GM20431 (cell line): ENCODE measurements at regions not wholly inside any gene's neighbourhood (a gene's known extent, or its start where the extent isn't known, plus 50 kb on each side); places are given as distances from the start of the nearest gene placed in this dataset.

Source experiments
- in situ Hi-C: fragments of 300-500 bp; cut with MseI, MboI; formaldehyde crosslinking; loops from one replicate; pipeline ENCODE4 v1.15.0; 2020; ENCODE audit warnings: low sequenced_read_pairs; ENCODE audit not compliant: unreplicated experiment

- in situ Hi-C loops, result no loop called here
These were observed 437.5 kb downstream of the FGF9 start for GRCh38 chr13:22108283-22108942.

DNA sequence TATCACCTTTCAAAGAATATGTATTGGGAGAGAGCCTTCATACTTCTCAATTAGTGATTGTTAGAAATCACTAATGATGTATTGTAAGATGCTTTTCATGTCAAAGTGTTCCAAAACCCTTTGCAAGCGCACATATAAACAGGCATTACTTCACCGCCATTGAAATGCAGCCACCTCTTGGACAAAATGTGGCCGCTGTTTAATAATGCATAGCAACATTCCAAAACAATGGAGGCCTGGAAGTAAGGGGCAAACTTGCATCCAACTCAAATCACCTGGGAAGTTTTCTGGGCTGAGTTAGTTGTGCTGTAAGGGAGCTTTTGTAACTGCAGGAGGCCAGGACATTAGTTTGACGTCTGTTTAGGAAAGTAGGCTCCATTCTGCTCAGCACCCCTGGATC is 438.1 kb downstream of the FGF9 start:
- in situ Hi-C loops, result no loop called here

DNA sequence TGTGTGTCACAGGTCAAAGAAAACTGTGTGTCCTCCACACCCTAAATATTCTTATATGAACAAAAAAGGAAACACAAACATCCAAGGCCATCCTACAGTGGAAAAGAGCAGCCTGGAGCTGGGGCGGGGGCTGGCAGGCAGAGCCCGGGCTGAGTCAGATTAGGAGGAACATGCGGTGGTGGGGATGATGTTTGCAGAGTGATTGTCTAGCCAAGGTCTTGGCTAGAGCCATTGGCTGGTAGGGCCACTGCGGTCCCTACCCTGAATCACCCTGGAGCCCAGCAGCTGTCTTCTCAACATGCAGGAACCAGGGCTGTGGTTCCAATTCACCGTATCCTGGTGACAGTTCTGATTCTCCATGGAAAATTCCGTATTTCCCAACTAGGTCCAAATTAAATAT is 439.5 kb downstream of the FGF9 start:
- in situ Hi-C loops, result no loop called here

- in situ Hi-C loops, result no loop called here
These were observed 440.4 kb downstream of the FGF9 start for GRCh38 chr13:22111152-22111783.

GRCh38 chr13:22111961-22112360 is 441.1 kb downstream of the FGF9 start:
- in situ Hi-C loops, result no loop called here

DNA sequence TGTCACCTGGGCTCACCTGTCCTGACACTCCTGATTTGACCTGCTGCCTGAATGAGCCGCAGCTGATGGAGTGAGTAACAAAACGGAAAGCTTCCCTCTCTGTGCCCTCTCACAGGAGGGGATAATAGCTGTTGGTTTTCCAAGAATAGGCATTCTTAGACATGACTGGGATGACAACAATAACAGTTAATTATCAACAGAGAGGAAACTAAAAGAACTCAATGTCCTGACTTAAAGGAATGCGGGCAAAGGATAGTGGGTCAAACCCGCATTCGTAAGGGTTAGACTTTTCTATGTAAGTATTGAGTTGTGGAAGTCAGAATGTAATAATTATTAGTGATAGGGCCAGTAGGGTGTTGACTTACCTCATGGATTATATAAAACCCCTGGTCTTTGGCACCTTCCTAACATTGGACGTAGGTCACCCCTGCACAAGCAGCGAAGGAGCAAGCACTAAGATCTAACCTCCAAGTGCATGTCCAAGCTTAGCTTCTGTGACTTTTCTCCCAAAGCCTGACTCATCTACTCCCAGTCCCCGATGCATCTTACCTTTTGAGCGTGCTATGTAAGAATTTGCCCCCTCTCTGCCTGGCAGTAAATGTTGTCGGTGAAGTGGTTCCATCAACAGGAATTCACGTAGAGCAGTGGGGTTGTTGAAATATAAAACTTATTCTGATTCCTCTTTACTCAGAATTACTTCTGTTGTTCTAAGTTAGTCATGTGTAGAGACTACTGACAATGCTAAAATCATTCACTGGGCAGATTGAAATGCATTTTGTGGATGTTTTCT is 442.3 kb downstream of the FGF9 start:
- in situ Hi-C loops, result no loop called here

DNA sequence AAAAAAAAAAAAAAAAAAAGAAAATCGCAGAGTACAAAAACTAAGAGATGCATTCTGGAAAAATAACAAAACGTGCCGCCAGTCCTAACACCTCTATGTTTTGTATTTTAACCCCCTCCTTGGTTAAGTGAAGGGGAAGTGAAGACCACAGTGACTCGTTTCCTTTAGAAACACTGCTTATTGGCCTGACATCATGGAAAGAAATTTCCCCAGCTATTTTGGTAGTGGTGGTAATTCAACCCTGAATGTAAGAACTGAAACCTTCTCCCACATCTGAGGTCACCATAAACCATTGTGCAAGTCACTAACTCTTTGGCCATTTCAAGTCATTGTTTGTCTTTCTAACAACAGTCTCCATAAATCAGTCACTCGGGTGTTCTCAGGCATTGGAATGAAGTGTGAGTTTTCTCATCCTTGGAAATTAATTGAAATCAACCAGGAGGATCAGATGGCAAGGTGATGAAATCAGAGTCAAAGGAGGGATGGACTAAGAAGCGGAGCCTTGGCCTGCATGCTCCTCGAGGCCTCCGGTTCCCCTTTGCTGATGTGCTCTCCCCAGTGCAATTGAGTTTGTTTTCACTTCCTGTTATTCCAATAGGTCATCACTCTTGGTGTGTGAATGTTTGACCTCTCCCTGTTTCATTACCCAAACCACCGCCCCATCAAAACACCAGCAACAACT is 443.9 kb downstream of the FGF9 start:
- in situ Hi-C loops, result no loop called here

GRCh38 chr13:22118158-22118557 is 447.3 kb downstream of the FGF9 start:
- in situ Hi-C loops, result no loop called here

GRCh38 chr13:22120646-22121045 is 449.8 kb downstream of the FGF9 start:
- in situ Hi-C loops, result no loop called here

GRCh38 chr13:22121146-22121739 is 450.4 kb downstream of the FGF9 start:
- in situ Hi-C loops, result no loop called here

GRCh38 chr13:22126433-22127021 is 455.7 kb downstream of the FGF9 start:
- in situ Hi-C loops, result no loop called here

- in situ Hi-C loops, result no loop called here
These were observed 456.6 kb downstream of the FGF9 start for GRCh38 chr13:22127277-22128164.

- in situ Hi-C loops, result no loop called here
These were observed 457.9 kb downstream of the FGF9 start for GRCh38 chr13:22128441-22129408.

DNA sequence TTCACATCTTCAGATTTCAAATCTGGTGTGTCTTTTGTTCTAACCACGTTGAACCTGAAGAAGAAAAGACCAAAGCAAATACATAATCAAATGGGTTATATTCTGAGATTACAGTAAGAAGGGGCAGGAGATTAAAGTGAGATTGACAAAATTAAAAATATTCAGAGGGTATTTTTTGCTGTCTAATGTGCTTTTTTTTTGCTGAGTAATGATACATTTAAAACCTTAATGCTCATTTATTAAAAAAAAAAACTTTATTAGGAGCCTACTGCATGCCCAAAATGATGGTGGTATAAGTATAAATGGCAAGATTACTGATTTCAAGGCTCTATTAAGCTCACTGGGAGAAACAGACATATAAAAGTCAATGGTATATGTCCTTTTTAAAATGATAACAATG is 459.4 kb downstream of the FGF9 start:
- in situ Hi-C loops, result no loop called here

DNA sequence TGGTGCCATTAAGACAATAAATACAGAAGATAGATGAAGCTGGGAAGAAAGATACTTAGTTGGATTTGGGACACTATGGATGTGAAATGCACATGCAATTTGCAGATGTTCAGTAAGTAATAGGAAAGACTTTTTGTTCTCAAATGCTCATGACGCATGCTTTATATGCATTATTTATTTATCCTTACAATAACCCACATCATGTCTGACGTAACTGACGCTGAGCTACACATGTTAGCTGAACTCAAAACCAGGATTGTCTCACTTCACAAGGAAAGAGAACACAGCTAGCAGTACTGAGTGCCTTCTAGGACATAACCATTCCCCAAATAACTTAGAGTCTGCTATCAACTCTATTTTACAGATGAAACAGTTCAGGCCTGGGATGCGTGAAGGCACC is 463.4 kb downstream of the FGF9 start:
- in situ Hi-C loops, result no loop called here

- in situ Hi-C loops, result no loop called here
These were observed 464.6 kb downstream of the FGF9 start for GRCh38 chr13:22135446-22135845.

DNA sequence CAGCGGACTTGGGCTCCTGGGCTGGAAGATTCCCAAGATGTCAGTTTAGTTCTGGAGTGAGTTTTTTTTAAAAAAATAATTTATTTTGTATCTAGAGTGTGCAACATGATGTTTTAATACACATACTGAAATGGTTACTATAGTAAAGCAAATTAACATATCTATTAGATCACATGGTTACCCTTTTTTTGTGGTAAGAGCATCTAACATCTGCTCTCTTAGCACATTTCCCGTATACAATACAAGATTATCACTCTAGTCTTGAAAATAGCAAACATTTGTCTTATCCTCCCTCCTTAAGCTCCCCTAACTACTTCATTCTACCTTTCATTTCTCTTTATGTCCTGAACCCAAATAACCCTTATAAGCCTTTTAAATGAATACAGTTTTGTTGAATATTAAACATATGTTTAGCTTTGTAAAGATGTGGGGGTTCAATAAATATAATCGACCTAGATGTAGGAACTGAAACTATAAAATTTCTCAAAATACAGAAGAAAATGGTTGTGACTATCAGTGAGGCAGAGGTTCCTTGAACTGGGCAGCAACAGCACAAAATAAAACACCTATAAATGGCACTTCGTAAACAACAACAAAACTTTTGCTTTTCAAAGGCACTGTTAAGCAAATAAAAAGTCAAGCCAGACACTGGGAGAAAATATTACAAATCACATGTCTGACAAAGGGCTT is 466.6 kb downstream of the FGF9 start:
- in situ Hi-C loops, result no loop called here
